H1 (cell line): ENCODE measurements at regions not wholly inside any gene's neighbourhood (a gene's known extent, or its start where the extent isn't known, plus 50 kb on each side); places are given as distances from the start of the nearest gene placed in this dataset.

ENCODE experiments used
- EZH2 ChIP-seq: fragments of 200-600 bp; sonication (generic); IDR thresholded peaks from 2 replicates; pipeline ENCODE4 v1.7.1; 2012; ENCODE audit warnings: low read depth, mild to moderate bottlenecking, moderate library complexity, low read length, inconsistent platforms; ENCODE audit not compliant: severe bottlenecking
- PHF8 ChIP-seq: fragments of 200-600 bp; sonication (generic); conservative IDR thresholded peaks from 2 replicates; pipeline ENCODE4 v1.7.1; 2012; ENCODE audit warnings: low read depth, mild to moderate bottlenecking, inconsistent platforms, low read length, moderate library complexity
- POLR2AphosphoS5 ChIP-seq: IDR thresholded peaks from 2 replicates; pipeline ENCODE4 v1.6.1; 2011; ENCODE audit warnings: low read depth, low read length
- YY1 ChIP-seq: IDR thresholded peaks from 2 replicates; pipeline ENCODE4 v1.6.1; 2011; ENCODE audit warnings: low read depth, mild to moderate bottlenecking, low read length
- TF ChIP-seq, protein P1 (sequence below): IDR thresholded peaks from 2 replicates; pipeline ENCODE4 v1.6.1; 2012; ENCODE audit warnings: low read length, inconsistent platforms

DNA sequence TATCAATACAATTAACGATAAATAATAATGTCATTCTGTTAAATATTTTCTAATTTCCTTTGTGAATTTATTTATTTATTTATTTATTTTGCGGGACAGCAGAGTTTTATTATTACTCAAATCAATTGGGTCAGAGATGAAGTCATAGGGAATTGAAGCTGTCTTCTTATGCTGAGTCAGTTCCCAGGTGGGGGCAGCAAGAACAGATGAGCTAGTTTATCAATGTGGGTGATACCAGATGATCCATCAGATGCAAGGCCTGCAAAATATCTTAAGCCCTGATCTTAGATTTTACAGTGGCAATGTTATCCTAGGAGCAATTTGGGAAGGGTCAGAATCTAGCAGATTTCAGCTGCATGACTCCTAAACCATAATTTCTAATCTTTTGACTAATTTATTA lies 1050.3 kb downstream of the OTOL1 start:
- TF ChIP-seq POLR2AphosphoS5, result no peak
- no peak for TF ChIP-seq EZH2
- TF ChIP-seq PHF8, result no peak
- TF ChIP-seq, protein P1, sequence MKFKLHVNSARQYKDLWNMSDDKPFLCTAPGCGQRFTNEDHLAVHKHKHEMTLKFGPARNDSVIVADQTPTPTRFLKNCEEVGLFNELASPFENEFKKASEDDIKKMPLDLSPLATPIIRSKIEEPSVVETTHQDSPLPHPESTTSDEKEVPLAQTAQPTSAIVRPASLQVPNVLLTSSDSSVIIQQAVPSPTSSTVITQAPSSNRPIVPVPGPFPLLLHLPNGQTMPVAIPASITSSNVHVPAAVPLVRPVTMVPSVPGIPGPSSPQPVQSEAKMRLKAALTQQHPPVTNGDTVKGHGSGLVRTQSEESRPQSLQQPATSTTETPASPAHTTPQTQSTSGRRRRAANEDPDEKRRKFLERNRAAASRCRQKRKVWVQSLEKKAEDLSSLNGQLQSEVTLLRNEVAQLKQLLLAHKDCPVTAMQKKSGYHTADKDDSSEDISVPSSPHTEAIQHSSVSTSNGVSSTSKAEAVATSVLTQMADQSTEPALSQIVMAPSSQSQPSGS, result no peak
- no peak for TF ChIP-seq YY1
